Left lobe of liver (tissue), 2 donors: ENCODE measurements at regions not wholly inside any gene's neighbourhood (a gene's known extent, or its start where the extent isn't known, plus 50 kb on each side); places are given as distances from the start of the nearest gene placed in this dataset.
A peak's percentile ranks its signal among the peaks of the same experiment; 100 is the strongest.
"Not testable (repeated sequence)": the region's sequence is repeated elsewhere in the genome, so short reads cannot be mapped to it uniquely, and the experiment has no call there.

Experiments used
- ATAC-seq: fragments of 200-7000 bp; cut with Tn5 transposase; one replicate; pipeline ENCODE4 v1.9.1; 2020; ENCODE audit warnings: mild to moderate bottlenecking, moderate library complexity
- DNase-seq: peaks from one replicate; pipeline ENCODE4 v3.0.0-alpha.2; 2020; ENCODE audit warnings: low spot score
- donor health status: DM: no; HTN: no; CAD: no; lungs with moderate emphysema.
- donor health status: DM: no; HTN: yes; CAD: no.

DNA sequence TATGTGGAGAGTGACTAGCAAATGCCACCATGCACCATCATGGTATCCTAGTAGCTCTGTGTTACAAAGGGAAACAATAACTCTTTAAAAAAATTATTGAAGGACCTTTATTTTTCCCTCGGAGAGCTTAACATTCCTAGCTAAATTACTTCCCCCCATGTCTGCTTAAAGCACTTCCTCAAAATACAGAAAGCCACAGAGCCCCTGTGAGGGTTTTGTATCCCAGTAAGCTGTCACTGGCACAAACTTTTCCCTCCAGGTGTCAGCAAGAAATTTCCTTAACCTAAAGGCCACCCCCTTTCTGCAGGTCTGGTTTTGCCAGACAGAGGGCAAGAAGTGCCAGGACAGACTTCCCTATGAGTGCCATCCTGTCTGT is 340.0 kb upstream of the PRDM1 start:
- no peak for ATAC-seq
- no peak for DNase-seq

DNA sequence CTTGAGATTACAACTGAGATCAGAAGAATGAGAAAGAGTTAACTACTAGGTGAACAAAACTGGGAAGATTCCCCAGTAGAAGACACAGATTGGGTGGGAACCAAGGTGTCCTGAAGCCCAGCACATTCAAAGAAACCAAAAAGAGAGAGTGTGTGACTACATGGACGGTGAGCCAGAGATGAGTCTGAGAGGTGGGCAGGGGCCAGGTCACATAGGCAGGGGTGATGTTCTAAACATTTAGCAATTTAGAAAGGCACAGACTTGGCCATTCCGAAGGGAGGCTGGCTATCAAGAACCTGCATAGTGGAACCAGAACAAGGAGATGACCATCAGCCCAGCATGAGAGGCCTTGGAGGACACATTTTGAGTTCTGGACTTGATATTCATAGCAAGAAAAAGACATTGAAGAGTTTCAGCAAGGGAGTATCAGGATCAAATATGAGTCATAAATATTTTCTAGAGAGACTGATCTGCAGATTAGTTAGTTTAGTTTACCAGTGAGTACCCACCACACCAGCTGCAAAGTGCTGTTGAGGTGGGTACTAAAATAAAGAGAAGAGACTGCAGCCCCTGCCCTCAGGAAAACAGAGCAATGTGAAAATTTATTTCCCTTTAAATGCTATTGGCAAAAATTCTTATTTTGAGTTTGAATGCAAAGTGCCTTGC is 340.5 kb upstream of the PRDM1 start:
- DNase-seq (no peak), ATAC-seq (no peak)

GRCh38 chr6:105744815-105745214 is 341.3 kb upstream of the PRDM1 start:
- DNase-seq (no peak), ATAC-seq (no peak)

- ATAC-seq (no peak), DNase-seq (no peak)
Observed at GRCh38 chr6:105740946-105741645, 338.2 kb upstream of the PREP start.

- DNase-seq (no peak), ATAC-seq (no peak)
Observed at GRCh38 chr6:105739764-105740163, 336.9 kb upstream of the PREP start.

DNA sequence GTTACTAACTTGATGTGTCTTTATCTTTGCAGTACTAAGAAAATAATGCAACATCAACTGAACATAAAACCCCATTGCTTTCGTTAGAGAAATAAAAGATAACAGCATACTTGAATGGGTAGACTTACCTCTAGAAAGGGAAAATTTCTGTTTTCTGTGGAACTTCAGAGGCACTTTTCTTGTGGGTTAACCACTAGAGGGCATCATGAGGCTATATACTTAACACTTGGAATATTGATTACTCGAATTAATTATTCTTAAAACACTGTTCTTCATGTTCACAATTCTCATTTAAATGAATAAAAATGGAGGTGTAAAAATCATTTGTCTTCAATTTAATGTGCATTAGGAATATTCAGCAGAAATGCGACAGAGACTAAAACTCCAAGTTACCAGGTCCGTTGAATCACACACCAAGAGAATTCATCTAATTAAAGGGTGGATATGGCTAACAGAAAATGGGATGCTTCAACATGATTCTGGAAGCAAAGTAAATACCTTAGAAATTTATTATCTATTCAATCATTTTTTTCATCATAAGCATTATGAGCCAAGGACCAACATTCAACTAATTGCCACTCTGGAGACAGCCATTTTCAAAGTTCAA is 330.8 kb upstream of the PREP start:
- peak; percentile 69 for ATAC-seq
- no peak for DNase-seq

DNA sequence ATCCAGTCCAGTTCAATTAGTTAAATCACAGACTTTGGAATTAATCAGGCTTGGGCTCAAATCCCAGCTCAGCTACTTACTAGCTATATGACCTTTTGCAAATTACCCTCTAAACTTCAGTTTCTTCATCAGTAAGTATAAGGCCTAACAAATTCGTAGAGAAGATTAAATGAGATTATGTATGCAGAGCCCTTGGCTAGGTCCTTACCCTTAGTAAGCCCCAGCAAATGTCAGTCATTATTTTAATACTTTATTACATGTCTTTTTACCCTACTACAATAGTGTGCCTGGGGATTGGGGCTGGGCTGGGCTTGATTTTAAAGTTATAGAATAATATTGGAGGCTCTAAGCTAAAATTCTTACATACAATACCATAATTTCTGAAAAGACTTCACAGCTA is 326.1 kb upstream of the PREP start:
- no peak for DNase-seq
- no peak for ATAC-seq

DNA sequence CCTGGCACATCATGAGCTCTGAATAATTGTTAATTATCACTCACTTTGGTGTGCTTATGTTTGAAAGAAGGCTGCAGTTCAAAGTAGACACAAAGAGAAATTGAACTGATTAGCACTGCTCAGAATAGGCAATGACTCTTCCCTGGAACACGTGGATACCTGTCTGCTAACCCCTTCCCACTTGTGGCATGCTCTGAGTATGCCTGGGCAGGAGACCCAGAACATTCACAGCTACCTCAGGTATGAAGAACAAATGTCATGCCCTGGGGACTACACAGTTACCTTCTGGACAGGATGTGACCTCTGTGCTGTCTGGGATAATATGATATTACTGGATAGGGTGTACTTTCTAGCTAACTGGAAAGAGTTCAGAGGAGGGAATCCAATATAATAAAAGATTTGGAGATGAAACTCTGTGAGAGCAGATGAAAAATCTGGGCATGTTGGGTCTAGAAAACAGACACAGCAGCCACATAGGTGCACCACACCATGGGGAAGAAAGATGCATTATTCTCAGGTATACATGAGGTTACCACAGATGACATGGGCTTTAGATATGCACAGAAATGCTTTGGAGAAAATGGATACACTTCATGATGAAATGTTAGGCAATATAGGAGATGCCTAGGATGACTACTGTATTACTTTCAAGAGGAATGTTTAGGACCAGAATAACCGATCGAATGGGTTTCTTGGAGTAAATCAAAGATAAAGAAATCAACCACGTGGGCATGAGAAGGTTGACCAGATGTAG is 324.2 kb upstream of the PREP start:
- DNase-seq = no peak

GRCh38 chr6:105714846-105715245 is 312.0 kb upstream of the PREP start:
- DNase-seq (no peak), ATAC-seq (no peak)

More for the DNA sequence above, 324.2 kb upstream of the PREP start:
- ATAC-seq = no peak

- no peak for ATAC-seq
- no peak for DNase-seq
Observed at GRCh38 chr6:105713474-105714118, 310.7 kb upstream of the PREP start.

DNA sequence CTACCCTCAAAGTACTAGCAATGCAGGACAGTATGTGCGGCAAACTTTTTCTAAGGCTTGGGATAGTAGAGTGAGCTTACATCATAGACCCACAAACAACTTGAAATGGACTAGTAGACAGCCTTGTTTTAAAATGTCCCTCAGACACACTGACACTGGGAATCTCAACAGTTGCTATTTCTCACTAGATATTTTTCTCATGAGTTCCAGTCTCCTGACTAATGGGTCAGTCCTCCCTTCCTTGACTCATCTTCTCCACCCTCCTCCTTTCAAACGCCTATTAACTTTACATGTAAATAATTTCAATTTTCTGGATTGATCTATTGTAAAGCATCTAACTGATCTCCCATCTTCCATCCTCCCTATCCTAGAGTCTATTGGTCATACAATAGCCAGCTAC is 308.3 kb upstream of the PREP start:
- DNase-seq (no peak), ATAC-seq (no peak)

GRCh38 chr6:105705608-105706007 is 302.7 kb upstream of the PREP start:
- ATAC-seq = no peak

DNA sequence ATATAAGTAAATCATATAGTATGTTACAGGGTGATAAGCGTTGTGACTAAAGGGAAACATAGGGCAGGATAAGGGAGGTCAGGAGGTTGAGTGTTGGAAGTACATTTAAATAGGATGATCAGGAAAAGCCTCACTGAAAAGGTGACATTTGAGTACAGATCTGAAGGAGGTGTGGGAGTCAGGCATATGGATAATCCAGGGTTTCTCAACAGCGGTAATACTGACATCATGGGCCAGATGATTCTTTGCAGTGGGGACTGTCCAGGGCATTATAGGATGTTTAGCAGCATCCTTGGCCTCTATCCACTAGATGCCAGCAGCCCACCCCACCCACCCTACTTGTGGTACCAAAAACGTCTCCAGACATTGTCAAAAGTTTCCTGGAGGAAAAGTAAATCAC is 292.6 kb upstream of the PREP start:
- ATAC-seq (no peak), DNase-seq (no peak)

More at GRCh38 chr6:105705608-105706007, 302.7 kb upstream of the PREP start:
- no peak for DNase-seq

GRCh38 chr6:105692613-105693215 is 289.8 kb upstream of the PREP start:
- ATAC-seq (no peak), DNase-seq (no peak)

- ATAC-seq = no peak
- no peak for DNase-seq
Observed at GRCh38 chr6:105691971-105692370, 289.1 kb upstream of the PREP start.

DNA sequence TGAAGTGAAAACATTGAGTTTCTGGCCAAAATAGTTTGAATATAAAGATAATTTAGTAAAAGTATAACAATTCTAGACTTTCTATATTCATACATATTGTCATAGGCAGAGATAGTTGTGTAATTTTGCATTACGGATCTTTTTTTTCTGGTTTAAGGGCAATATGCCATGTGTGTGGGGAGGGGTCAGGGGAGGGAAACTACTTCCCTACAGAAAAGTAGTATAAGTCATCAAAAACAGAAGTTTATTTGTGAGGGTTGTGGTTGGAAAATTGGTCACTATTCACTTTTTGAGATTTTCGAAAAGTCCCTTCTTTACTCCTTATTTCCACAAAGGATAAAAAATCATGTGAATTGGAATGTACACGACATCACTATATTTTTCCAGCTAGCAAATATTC is 288.2 kb upstream of the PREP start:
- DNase-seq (no peak), ATAC-seq (no peak)

GRCh38 chr6:105688573-105688972 is 285.7 kb upstream of the PREP start:
- ATAC-seq (no peak), DNase-seq (no peak)

DNA sequence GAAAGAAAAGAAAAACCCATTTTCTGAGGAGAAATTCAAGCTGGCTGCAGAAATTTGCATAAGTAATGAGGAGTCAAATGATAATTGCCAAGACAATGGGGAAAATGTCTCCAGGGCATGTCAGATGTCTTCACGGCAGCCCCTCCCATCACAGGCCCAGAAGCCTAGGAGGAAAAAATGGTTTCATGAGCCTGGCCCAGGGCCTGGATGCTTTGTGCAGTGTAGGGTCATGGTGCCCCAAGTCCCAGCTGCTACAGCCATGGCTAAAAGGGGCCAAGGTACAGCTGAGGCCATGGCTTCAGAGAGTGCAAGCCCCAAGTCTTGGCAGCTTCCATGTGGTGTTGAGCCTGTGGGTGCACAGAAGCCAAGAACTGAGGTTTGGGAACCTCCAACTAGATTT is 283.9 kb upstream of the PREP start:
- not testable (repeated sequence) for ATAC-seq

GRCh38 chr6:105681061-105681460 is 278.2 kb upstream of the PREP start:
- no peak for ATAC-seq
- DNase-seq = no peak

More for the DNA sequence above, 283.9 kb upstream of the PREP start:
- DNase-seq = not testable (repeated sequence)

DNA sequence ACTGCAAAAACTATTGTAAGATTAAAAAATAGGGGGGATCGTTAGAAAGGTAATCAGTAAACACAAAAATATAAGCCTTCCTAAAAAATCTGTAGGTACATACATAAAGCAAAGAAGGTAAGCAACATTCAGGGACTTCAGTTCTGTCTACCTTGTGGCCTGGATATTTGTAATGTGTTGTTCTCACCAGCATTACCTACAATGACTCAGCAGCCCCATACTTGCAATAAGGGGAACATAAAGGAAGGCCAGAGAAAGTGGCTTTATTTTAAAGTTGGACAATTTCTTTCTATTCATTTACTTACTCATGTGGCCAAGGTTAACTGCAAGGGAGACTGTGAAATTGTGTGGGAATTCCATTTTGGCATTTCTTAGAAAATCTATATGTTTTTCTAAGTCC is 277.2 kb upstream of the PREP start:
- DNase-seq (no peak), ATAC-seq (no peak)

- no peak for DNase-seq
- ATAC-seq = no peak
Observed at GRCh38 chr6:105678516-105678915, 275.6 kb upstream of the PREP start.
